Naive B cell (primary cell): ENCODE measurements at regions not wholly inside any gene's neighbourhood (a gene's known extent, or its start where the extent isn't known, plus 50 kb on each side); places are given as distances from the start of the nearest gene placed in this dataset.

Experiments
- ATAC-seq, 2 donors: fragments of 150-1000 bp; cut with Tn5 transposase; 2 replicates each; pipeline ENCODE4 v1.10.0; 2021; ENCODE audit warnings: low read depth in 2 of 2, mild to moderate bottlenecking in 2 of 2, moderate library complexity in 2 of 2
- DNase-seq: peaks from one replicate; pipeline ENCODE4 v3.0.0; 2022
- H3K27ac Mint-ChIP-seq, 6 donors: one replicate each; pipeline ENCODE4 v1.8.0; 2020 to 2022; ENCODE audit warnings: mild to moderate bottlenecking in 6 of 6, mixed read lengths in 6 of 6, moderate library complexity in 5 of 6, inconsistent platforms in 2 of 6
- H3K27me3 Mint-ChIP-seq, 3 donors: one replicate each; pipeline ENCODE4 v1.8.0; 2021 to 2022; ENCODE audit warnings: mixed read lengths in 3 of 3, mild to moderate bottlenecking in 1 of 3
- H3K36me3 Mint-ChIP-seq, 2 donors: one replicate each; pipeline ENCODE4 v1.8.0; 2020 to 2022; ENCODE audit warnings: mixed read lengths in 2 of 2, inconsistent platforms in 1 of 2, mild to moderate bottlenecking in 1 of 2
- H3K4me1 Mint-ChIP-seq, 3 donors: one replicate each; pipeline ENCODE4 v1.8.0; 2020 to 2022; ENCODE audit warnings: mixed read lengths in 3 of 3, inconsistent platforms in 1 of 3, mild to moderate bottlenecking in 1 of 3, moderate library complexity in 1 of 3
- H3K4me3 Mint-ChIP-seq, 8 donors: one replicate each; pipeline ENCODE4 v1.8.0; 2020 to 2022; ENCODE audit warnings: mild to moderate bottlenecking in 8 of 8, mixed read lengths in 8 of 8, moderate library complexity in 8 of 8, inconsistent platforms in 2 of 8
- H3K9me3 Mint-ChIP-seq, 7 donors: one replicate each; pipeline ENCODE4 v1.8.0; 2020 to 2022; ENCODE audit warnings: mixed read lengths in 7 of 7, mild to moderate bottlenecking in 5 of 7, inconsistent platforms in 2 of 7, moderate library complexity in 1 of 7

DNA sequence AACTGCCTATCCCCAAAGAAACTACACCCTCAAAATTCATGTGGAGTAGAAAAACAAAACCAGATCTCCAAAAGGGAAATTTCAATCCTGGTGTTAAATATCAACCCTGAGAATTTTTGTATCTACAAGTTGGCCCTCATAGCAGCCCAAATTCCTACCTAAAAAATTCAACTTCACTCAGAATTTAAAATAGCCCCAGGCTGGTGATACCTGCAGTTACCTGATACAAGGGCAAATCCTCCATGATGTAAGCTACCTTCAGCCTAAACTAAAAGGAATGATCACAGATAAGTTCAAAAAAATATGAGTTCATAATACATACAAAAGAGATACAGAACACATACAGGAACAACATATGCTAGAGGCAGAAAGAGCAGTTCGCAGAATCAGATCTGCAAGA lies 138.4 kb downstream of the HNRNPD start:
- no peak for ATAC-seq
- Mint-ChIP-seq H3K9me3 (peaks cover 0 to 7% (median 2%) of the 10 kb centered on the region in 7 donors), H3K27me3 (peaks cover 4 to 9% (median 8%) of the 10 kb centered on the region in 3 donors), H3K36me3 (peaks cover 4 to 8% of the 10 kb centered on the region in 2 donors), H3K27ac (no peak overlapping the region), H3K4me1 (peaks cover 0 to 4% (median 0%) of the 10 kb centered on the region in 3 donors), H3K4me3 (no peak overlapping the region)
- no peak for DNase-seq

DNA sequence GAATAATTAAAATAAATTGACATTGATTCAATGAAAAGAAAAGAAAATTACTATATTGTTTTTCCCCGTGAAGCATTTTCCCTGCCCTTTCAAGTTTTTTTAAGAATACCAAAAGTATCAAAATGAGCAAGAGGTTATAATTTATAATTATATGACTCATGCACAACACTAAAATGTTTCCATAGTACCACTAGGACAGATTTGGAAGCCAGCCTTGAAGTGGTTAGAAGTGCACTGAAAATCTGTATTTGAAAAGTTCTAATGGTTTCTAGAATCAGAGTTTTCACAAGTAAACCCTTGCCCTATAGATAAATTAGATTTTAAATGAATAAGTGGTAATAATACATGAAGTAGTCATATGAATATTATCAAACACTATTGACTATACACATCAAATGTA lies 140.9 kb downstream of the HNRNPD start:
- no peak overlapping the region for H3K4me3 Mint-ChIP-seq
- DNase-seq (no peak), ATAC-seq (no peak)
- no peaks in the 10 kb centered on the region for H3K4me1 Mint-ChIP-seq
- peaks cover 0 to 14% (median 13%) of the 10 kb centered on the region in 3 donors for H3K27me3 Mint-ChIP-seq
- H3K9me3 Mint-ChIP-seq = peaks cover 0 to 7% (median 2%) of the 10 kb centered on the region in 7 donors
- H3K36me3 Mint-ChIP-seq = peaks cover 4 to 8% of the 10 kb centered on the region in 2 donors
- H3K27ac Mint-ChIP-seq = no peak overlapping the region

DNA sequence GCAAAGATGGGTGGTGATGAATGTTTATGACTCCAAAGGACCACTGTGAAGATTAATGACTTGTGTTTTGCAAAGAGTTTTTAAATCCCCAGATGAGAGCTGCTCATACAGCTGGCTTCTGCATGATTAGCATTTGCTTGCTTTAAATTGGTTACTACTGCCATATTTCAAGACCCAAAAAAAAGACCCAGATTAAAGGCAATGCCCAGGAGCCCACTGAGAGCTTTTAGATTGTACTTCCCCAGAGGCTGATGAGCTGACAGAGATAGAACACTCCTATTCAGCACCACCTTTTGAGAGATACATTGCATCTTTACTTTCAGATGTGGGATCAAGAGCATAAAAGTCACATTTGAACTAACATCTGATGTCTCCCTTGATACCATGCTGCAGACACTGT lies 142.0 kb downstream of the HNRNPD start:
- DNase-seq = no peak
- Mint-ChIP-seq H3K27ac (no peak overlapping the region), H3K27me3 (peaks cover 0 to 14% (median 12%) of the 10 kb centered on the region in 3 donors), H3K4me3 (no peak overlapping the region), H3K4me1 (no peaks in the 10 kb centered on the region), H3K36me3 (peaks cover 4 to 7% of the 10 kb centered on the region in 2 donors), H3K9me3 (peaks cover 0 to 3% (median 0%) of the 10 kb centered on the region in 7 donors)
- no peak for ATAC-seq

DNA sequence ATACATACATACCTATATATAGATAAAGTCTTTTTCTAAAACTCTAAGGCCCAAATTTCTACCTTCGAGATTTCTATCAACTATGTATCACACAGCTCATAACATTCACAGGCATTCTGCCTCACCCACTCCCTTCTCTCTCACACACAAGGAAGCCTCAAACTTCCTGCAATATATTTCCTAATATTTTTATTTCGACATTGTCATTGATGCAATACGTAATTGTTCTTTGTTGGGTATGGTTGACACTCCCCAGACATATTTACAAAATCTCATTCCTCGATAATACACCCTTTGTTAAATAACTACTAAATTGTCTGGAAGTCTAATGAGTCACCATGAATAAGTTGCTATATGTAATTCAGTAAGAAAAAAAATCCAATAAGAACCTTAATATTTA lies 143.5 kb downstream of the HNRNPD start:
- no peaks in the 10 kb centered on the region for H3K4me1 Mint-ChIP-seq
- H3K9me3 Mint-ChIP-seq = no peaks in the 10 kb centered on the region
- no peak for ATAC-seq
- H3K27ac Mint-ChIP-seq = no peak overlapping the region
- DNase-seq = no peak
- no peaks in the 10 kb centered on the region for H3K36me3 Mint-ChIP-seq
- no peak overlapping the region for H3K4me3 Mint-ChIP-seq
- peaks cover 0 to 14% (median 5%) of the 10 kb centered on the region in 3 donors for H3K27me3 Mint-ChIP-seq

DNA sequence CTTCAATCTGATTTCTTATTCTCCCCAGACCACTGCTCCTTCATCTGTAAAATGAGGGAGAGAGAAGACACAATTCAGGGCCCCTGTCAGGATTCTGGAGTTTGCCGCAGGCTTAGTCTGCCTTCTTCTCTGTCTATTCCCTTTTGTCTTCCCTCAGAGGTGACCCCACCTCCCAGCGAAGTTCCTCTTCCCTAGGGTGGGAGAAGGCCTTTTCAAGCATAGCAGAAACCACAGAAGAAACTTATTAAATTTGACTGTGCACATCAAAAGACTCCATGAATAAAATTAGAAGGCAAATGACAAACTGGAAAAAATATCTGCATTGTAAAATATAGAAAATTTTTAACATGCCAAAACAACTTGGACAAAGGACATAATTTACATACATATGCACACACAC lies 148.8 kb downstream of the HNRNPD start:
- no peaks in the 10 kb centered on the region for H3K36me3 Mint-ChIP-seq
- H3K4me1 Mint-ChIP-seq = peaks cover 11 to 16% (median 13%) of the 10 kb centered on the region in 3 donors
- ATAC-seq (no peak), DNase-seq (no peak)
- peak overlapping the region in 1 of 8 donors; percentile 12 for H3K4me3 Mint-ChIP-seq
- H3K9me3 Mint-ChIP-seq = peaks cover 0 to 6% (median 2%) of the 10 kb centered on the region in 7 donors
- no peak overlapping the region for H3K27ac Mint-ChIP-seq
- peaks cover 0 to 5% (median 5%) of the 10 kb centered on the region in 3 donors for H3K27me3 Mint-ChIP-seq

DNA sequence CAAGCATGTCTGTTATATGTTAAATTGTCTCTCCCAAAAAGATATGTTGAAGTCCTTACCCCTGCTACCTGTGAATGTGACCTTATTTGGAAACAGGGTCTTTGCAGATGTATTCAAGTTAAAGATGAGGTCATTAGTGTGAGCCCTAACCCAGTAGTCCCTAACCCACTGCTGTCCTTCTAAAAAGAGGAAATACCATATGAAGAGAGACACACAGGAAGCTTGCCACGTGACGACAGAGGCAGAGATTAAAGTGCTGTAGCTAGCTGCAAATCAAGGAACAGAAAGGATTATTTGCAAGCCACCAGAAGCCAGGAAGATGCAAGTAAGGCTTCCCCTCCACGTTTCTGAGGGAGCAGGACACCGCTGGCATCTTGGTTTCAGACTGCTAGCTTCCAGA lies 150.1 kb downstream of the HNRNPD start:
- H3K27me3 Mint-ChIP-seq = no peaks in the 10 kb centered on the region
- H3K4me1 Mint-ChIP-seq = peaks cover 11 to 16% (median 13%) of the 10 kb centered on the region in 3 donors
- peak; percentile 100 for ATAC-seq
- H3K27ac Mint-ChIP-seq = peak overlapping the region in 3 of 6 donors; percentile 3 to 88 (median 8)
- peak; percentile 69 for DNase-seq
- H3K4me3 Mint-ChIP-seq = peak overlapping the region in 7 of 8 donors; percentile 0 to 87 (median 62)
- H3K9me3 Mint-ChIP-seq = peaks cover 0 to 6% (median 2%) of the 10 kb centered on the region in 7 donors
- no peaks in the 10 kb centered on the region for H3K36me3 Mint-ChIP-seq

DNA sequence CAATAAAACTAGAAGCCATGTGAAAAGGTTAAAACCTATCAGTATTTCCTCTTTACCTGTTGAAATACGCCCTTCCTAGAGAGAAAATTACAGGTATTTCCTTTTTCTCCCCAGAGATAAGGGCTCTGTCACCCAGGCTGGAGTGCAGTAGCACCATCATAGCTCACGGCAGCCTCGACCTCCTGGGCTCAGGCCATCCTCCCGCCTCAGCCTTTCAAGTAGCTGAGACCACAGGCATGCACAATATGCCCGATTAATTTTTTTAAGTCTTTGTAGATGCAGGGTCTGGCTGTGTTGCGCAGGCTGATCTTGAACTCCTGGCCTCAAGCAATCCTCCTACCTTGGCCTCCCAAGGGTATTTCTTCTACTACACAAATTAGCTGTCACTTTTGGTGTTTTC lies 154.4 kb downstream of the HNRNPD start:
- peaks cover 0 to 7% (median 4%) of the 10 kb centered on the region in 7 donors for H3K9me3 Mint-ChIP-seq
- H3K36me3 Mint-ChIP-seq = no peaks in the 10 kb centered on the region
- no peak for ATAC-seq
- H3K4me1 Mint-ChIP-seq = peaks cover 6 to 8% (median 7%) of the 10 kb centered on the region in 3 donors
- H3K27ac Mint-ChIP-seq = peak overlapping the region in 1 of 6 donors; percentile 77
- H3K27me3 Mint-ChIP-seq = no peaks in the 10 kb centered on the region
- no peak for DNase-seq
- no peak overlapping the region for H3K4me3 Mint-ChIP-seq

DNA sequence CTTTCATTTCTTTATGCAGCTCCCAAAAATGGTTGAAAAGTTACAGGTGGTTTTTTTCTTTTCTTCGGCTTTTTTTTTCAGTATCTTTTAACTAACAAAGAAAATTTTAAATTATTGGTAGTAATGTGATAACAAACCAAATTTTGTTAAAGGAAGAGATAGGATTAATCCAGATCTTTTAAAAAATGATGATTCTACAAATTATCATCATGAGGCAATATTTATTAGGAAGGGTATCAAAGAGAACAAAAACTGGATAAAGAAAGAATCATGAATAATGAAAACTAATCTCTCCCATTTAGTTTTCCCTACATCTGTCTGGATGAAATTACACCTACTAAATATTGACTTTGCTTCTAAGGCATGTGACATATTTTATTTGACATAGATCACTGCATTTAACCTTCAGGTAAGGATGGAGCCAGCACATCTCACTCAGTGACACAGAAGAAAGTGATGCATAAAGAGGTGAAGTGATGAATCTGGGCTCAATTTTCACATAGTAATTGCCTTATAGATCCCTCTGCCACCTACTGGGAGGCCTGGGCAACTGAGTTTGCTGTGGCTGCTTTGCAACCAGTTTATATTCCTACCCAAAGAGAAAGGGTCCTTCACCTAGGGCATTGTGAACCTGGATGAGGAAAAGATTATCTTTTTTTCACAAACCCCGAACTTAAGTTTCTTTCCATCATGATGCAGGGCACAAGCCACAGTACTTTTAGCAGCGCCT lies 155.6 kb downstream of the HNRNPD start:
- Mint-ChIP-seq H3K27me3 (no peaks in the 10 kb centered on the region), H3K4me1 (peaks cover 0 to 7% (median 6%) of the 10 kb centered on the region in 3 donors), H3K36me3 (no peaks in the 10 kb centered on the region), H3K9me3 (peaks cover 0 to 7% (median 4%) of the 10 kb centered on the region in 7 donors), H3K27ac (peak overlapping the region in 1 of 6 donors; percentile 4), H3K4me3 (no peak overlapping the region)
- ATAC-seq (peak in 1 of 2 donors; percentile 33), DNase-seq (no peak)

DNA sequence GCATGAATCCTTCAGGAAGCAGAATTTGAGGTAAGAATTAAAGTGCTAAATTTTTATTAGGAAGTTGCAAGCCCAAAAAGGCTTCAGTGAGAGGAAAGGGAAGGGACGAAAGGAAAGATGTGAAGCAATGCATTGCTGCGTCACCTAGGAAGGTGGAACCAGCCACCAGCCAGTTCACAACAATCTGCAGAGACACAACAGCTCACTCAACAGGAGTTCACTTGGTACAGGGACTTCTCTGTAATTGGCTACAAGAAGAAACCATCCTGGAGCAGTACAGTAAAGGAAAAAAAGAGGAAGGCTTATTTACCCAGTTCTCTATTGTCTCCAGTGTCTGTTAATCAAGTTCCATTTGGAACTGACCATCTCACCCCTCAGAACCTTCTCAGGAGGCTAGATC lies 157.6 kb downstream of the HNRNPD start:
- DNase-seq (no peak), ATAC-seq (no peak)
- Mint-ChIP-seq H3K4me1 (peaks cover 0 to 8% (median 7%) of the 10 kb centered on the region in 3 donors), H3K27me3 (no peaks in the 10 kb centered on the region), H3K4me3 (no peak overlapping the region), H3K27ac (no peak overlapping the region), H3K36me3 (no peaks in the 10 kb centered on the region), H3K9me3 (peaks cover 0 to 7% (median under 1%) of the 10 kb centered on the region in 7 donors)

DNA sequence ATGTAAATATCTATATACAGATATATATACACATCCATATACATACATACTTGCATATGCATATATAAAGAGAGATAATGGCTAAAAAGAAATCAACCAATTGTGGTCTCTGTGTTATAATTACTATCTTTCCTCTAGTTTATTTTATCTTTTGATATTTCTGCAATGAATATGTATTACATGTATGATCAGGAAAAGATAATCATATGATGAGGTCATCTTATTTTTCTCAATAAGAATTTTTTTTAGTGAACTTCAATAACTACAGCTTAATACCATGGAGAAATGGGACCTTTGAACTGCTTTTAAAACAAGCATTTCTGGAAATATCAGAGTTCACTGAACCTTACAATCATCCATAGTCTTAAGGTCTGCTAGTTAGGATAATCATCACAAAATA lies 158.0 kb downstream of the HNRNPD start:
- Mint-ChIP-seq H3K27me3 (no peaks in the 10 kb centered on the region), H3K4me1 (peaks cover 0 to 8% (median 7%) of the 10 kb centered on the region in 3 donors), H3K9me3 (peaks cover 0 to 7% (median 0%) of the 10 kb centered on the region in 7 donors), H3K4me3 (no peak overlapping the region), H3K36me3 (no peaks in the 10 kb centered on the region), H3K27ac (no peak overlapping the region)
- no peak for ATAC-seq
- DNase-seq = no peak

DNA sequence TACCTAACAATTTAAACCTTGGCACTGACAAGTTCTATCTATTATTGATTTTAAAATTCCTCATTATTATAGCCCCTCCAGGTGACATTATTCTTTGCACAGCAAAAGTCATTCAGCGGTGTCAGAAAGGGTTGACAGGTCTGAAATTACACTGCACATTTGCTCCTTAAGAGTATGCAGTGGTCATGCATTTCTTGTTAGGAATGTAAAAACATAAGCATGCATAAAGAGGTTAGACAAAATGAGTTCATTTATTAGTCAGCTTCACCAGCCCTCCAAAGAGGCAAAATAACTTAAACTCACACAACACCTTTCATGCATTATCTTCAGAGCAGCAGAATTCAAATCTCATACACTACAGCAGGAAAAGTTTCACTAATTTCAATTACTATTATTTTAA lies 158.8 kb downstream of the HNRNPD start:
- Mint-ChIP-seq H3K9me3 (peaks cover 0 to 3% (median 0%) of the 10 kb centered on the region in 7 donors), H3K27ac (peak overlapping the region in 1 of 6 donors; percentile 58), H3K36me3 (no peaks in the 10 kb centered on the region), H3K4me3 (no peak overlapping the region), H3K27me3 (no peaks in the 10 kb centered on the region), H3K4me1 (peaks cover 0 to 8% (median 7%) of the 10 kb centered on the region in 3 donors)
- DNase-seq = no peak
- no peak for ATAC-seq

DNA sequence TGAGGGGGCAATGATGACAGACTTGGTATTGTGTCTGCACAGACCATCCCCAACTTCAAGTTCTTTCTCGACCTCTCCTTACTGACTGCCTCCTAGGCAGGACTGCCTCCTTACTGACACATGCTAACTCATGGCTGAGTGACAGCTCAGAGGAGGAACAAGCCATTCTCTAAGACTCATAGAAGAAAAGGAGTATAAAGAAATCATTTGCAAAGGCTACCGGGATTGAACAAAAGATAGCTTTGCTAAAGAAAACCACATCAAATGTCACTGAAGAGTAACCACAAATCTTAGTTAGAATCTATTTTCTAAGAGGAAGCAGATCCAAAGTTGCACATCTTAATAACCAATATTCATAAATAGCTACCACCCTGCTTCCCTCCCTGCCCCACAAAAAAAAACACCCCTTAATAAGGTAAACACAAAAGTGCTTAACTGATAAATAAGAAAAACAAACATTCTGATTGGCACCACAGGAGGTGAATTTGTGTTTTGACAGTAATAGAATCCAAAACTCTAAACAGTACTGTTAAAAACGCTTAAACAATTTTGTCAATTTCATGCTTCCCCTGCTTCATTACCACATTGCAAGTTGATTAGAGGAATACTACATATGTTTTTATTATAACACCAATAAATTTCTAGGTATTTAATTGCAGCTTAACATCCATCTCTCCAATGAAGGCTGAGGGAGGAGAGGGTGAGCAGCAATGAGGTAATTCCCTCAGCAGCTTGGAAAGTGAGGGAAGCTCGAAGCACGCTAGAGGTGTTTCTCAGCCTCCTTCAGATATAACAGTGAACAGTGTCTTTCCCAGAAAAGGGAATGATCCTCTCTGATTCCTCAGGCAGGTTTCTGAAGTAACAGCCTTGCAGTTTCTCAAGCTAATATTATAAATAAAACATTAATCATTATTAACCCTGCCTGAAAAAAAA lies 160.0 kb downstream of the HNRNPD start:
- ATAC-seq (no peak), DNase-seq (no peak)
- Mint-ChIP-seq H3K36me3 (no peaks in the 10 kb centered on the region), H3K4me1 (peaks cover 0 to 8% (median 7%) of the 10 kb centered on the region in 3 donors), H3K4me3 (peak overlapping the region in 1 of 8 donors; percentile 31), H3K27ac (peak overlapping the region in 1 of 6 donors; percentile 28), H3K27me3 (no peaks in the 10 kb centered on the region), H3K9me3 (peaks cover 0 to 3% (median 0%) of the 10 kb centered on the region in 7 donors)

DNA sequence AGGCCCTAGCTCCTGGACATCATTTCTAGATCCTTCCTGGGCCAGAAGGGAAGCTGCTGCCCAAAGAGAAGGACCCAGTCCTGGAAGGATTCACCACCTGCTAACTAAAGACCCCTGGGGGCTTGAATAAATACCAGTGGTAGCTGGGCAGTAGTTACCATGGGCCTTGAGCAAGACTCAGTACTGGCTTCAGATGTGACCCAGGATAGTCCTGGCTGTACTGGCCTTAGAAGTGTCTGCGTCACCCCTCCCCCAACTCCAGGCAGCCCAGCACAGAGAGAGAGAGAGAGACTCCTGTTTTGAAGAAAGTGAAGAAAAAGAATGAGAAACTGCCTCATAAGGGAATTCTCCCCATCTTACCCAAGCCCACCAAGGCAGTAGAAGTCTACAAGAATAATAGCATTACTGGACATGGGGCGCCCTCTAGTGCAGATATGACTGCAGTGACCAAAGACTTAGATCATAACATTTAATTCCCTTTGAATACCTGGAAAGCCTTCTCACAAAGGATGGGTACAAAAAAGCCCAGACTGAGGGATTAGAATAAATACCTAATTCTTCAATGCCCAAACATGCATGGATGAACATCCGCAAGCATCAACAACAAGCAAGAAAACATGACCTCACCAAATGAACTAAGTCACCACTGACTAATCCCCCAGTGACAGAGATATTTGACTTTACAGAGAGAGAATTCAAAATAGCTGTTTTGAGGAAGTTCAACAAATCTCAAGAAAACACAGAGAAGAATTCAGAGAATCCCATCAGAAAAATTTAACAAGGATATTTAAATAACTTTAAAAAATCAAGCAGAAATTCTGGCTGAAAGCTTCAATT lies 171.8 kb downstream of the HNRNPD start:
- H3K36me3 Mint-ChIP-seq = no peaks in the 10 kb centered on the region
- no peak overlapping the region for H3K4me3 Mint-ChIP-seq
- no peaks in the 10 kb centered on the region for H3K4me1 Mint-ChIP-seq
- ATAC-seq = peak; percentile 55 to 70
- H3K27ac Mint-ChIP-seq = peak overlapping the region in 1 of 6 donors; percentile 44
- peaks cover 0 to 3% (median 0%) of the 10 kb centered on the region in 7 donors for H3K9me3 Mint-ChIP-seq
- peak; percentile 47 for DNase-seq
- peaks cover 4 to 13% (median 12%) of the 10 kb centered on the region in 3 donors for H3K27me3 Mint-ChIP-seq
